ENCODE measurements at regions not wholly inside any gene's neighbourhood (a gene's known extent, or its start where the extent isn't known, plus 50 kb on each side); places are given as distances from the start of the nearest gene placed in this dataset.

DNA sequence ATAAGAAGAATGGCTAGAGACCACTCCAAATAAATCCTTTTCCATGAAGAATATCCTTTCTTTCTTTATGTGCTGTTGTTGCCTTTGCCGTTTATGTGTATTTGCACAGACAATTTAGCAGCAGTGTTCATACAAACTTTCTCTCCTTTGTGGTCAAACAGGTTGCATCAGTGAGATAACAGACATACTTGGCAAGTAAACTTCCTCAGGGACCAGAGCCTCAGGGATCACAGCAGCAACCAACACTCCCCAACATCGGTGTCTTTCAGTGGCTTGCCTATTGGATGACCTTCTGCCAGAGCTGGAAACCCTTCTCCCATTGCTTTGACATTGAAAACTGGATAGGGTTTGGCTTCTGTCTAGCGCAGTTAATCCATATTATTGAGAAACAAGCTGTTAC is 252.2 kb downstream of the BTG1 start:
- Histone ChIP-seq H3K9me2 (replicated peaks; ENCODE audit: insufficient read depth) (no peaks in the 10 kb centered on the region), H3K4me2 (no peak overlapping the region)
- TF ChIP-seq EZH2phosphoT487 (IDR thresholded peaks at IDR 0.05; ENCODE audit: low read depth, severe bottlenecking, unreplicated experiment): no peak
- TF ChIP-seq EZH2 (IDR thresholded peaks at IDR 0.05; ENCODE audit: borderline replicate concordance): no peak
- TF ChIP-seq, protein P1, sequence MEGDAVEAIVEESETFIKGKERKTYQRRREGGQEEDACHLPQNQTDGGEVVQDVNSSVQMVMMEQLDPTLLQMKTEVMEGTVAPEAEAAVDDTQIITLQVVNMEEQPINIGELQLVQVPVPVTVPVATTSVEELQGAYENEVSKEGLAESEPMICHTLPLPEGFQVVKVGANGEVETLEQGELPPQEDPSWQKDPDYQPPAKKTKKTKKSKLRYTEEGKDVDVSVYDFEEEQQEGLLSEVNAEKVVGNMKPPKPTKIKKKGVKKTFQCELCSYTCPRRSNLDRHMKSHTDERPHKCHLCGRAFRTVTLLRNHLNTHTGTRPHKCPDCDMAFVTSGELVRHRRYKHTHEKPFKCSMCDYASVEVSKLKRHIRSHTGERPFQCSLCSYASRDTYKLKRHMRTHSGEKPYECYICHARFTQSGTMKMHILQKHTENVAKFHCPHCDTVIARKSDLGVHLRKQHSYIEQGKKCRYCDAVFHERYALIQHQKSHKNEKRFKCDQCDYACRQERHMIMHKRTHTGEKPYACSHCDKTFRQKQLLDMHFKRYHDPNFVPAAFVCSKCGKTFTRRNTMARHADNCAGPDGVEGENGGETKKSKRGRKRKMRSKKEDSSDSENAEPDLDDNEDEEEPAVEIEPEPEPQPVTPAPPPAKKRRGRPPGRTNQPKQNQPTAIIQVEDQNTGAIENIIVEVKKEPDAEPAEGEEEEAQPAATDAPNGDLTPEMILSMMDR (IDR thresholded peaks at IDR 0.05; ENCODE audit: poor library complexity): no peak

DNA sequence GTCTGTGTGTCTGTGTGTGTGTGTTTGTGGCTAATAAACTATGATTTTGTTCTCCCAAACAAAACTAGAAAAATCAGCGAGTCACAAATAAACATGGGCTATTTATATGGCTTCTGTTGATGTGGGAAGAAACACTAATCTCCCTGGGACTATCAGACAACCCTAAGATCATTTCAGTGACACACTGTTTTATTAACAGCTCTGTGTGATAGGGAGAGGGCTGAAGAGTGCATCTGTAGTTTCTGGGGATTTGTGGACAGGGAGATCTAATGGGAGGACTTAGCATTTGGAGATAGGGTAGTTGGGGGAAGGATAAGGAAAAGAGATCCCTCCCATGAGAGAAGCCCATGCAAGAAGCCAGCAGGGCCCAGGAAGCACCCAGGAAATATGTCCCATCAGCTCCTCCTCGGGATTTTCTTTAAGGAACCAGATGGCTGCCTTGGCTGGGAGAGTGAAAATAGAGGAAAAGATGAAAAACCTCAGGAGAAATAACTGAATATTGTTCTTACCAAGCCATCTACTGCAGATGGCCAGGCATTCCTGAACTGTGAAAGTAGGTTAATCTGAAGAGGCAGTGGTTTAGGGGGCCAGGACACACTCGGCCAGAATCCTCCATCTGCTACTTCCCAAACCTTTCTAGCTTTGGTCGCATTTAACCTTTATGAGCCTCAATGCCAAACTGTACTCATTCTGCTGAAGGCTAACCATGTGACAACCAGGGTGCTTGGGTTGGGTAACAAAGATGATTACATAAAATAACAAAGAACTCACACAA is 253.4 kb downstream of the BTG1 start:
- no peaks in the 10 kb centered on the region for H3K9me3 ChIP-seq (ENCODE audit: low read depth)
- TF ChIP-seq EZH2phosphoT487 (IDR thresholded peaks at IDR 0.05; ENCODE audit: low read depth, severe bottlenecking, unreplicated experiment) (no peak), EZH2 (IDR thresholded peaks at IDR 0.05; ENCODE audit: borderline replicate concordance) (no peak)
- TF ChIP-seq, protein P1 (IDR thresholded peaks at IDR 0.05; ENCODE audit: poor library complexity): no peak
- no peak overlapping the region for H3K4me2 ChIP-seq

More for the DNA sequence above, 252.2 kb downstream of the BTG1 start:
- Histone ChIP-seq H3K36me3 (replicated peaks; ENCODE audit: insufficient read depth, low read depth) (no peaks in the 10 kb centered on the region), H3K4me1 (ENCODE audit: insufficient read depth) (peaks cover 15% of the 10 kb centered on the region), H3K9me3 (ENCODE audit: low read depth) (no peaks in the 10 kb centered on the region), H3K4me3 (no peak overlapping the region), H2AFZ (no peak overlapping the region), H3K79me2 (no peaks in the 10 kb centered on the region), H4K20me1 (ENCODE audit: insufficient read depth, poor library complexity, severe bottlenecking) (no peaks in the 10 kb centered on the region), H3K27ac (no peak overlapping the region), H3K27me3 (no peaks in the 10 kb centered on the region)
- 53% methylated on average over 3 of the region's 3 CpGs for WGBS (ENCODE audit: low lambda C conversion rate, missing lambda C conversion rate)
- DNase-seq (ENCODE audit: low spot score): no peak

DNA sequence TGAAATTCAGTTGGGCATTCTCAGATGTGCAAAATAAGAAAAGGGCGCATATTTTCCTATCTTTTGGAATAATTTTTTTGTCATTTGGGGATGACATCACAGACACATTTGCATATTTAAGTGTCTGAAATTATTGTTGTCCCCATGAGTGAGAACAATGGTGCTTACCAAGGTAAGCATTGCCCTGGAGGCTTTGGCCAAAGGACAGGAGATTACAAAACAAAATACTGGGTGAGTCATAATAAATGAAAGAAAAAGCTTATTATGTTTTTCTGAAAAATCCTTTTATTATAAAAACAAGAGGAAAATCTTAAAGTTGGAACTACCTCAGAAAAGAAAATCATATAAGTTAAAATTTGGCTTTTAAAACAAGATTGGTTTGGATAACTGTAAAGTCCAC is 254.9 kb downstream of the BTG1 start:
- H3K4me1 ChIP-seq (ENCODE audit: insufficient read depth): peaks cover 40% of the 10 kb centered on the region
- no peak for DNase-seq (ENCODE audit: low spot score)
- H3K9me3 ChIP-seq (ENCODE audit: low read depth): no peaks in the 10 kb centered on the region
- no peak overlapping the region for H3K27ac ChIP-seq
- H3K27me3 ChIP-seq: no peaks in the 10 kb centered on the region
- no peaks in the 10 kb centered on the region for H3K79me2 ChIP-seq
- TF ChIP-seq EZH2phosphoT487 (IDR thresholded peaks at IDR 0.05; ENCODE audit: low read depth, severe bottlenecking, unreplicated experiment) (no peak), EZH2 (IDR thresholded peaks at IDR 0.05; ENCODE audit: borderline replicate concordance) (no peak)
- TF ChIP-seq, protein P1 (IDR thresholded peaks at IDR 0.05; ENCODE audit: poor library complexity): no peak
- no peaks in the 10 kb centered on the region for H3K36me3 ChIP-seq (replicated peaks; ENCODE audit: insufficient read depth, low read depth)
- no peak overlapping the region for H3K4me2 ChIP-seq
- no peak overlapping the region for H2AFZ ChIP-seq
- H3K9me2 ChIP-seq (replicated peaks; ENCODE audit: insufficient read depth): no peaks in the 10 kb centered on the region
- no peak overlapping the region for H3K4me3 ChIP-seq
- H4K20me1 ChIP-seq (ENCODE audit: insufficient read depth, poor library complexity, severe bottlenecking): no peaks in the 10 kb centered on the region
- 100% methylated on average over 1 of the region's 1 CpG for WGBS (ENCODE audit: low lambda C conversion rate, missing lambda C conversion rate)

More for the DNA sequence above, 253.4 kb downstream of the BTG1 start:
- no peaks in the 10 kb centered on the region for H3K9me2 ChIP-seq (replicated peaks; ENCODE audit: insufficient read depth)
- no peak overlapping the region for H3K4me3 ChIP-seq
- peaks cover 25% of the 10 kb centered on the region for H3K4me1 ChIP-seq (ENCODE audit: insufficient read depth)
- no peak for DNase-seq (ENCODE audit: low spot score)
- no peak overlapping the region for H3K27ac ChIP-seq
- no peaks in the 10 kb centered on the region for H4K20me1 ChIP-seq (ENCODE audit: insufficient read depth, poor library complexity, severe bottlenecking)
- no peaks in the 10 kb centered on the region for H3K27me3 ChIP-seq
- no peak overlapping the region for H2AFZ ChIP-seq
- no peaks in the 10 kb centered on the region for H3K36me3 ChIP-seq (replicated peaks; ENCODE audit: insufficient read depth, low read depth)
- 72% methylated on average over 4 of the region's 4 CpGs for WGBS (ENCODE audit: low lambda C conversion rate, missing lambda C conversion rate)
- no peaks in the 10 kb centered on the region for H3K79me2 ChIP-seq

Data from hepatocyte (in vitro differentiated cells).